NCI-H69 (cell line): ENCODE measurements at regions not wholly inside any gene's neighbourhood (a gene's known extent, or its start where the extent isn't known, plus 50 kb on each side); places are given as distances from the start of the nearest gene placed in this dataset.

Experiments
- DNase-seq: peaks from one replicate; lab custom pipeline; 2025; lab: John Stamatoyannopoulos, UW

GRCh38 chr20:60901831-60902230 lies 350.2 kb upstream of the CDH4 start:
- DNase-seq = no peak

GRCh38 chr20:60903325-60903971 lies 348.6 kb upstream of the CDH4 start:
- no peak for DNase-seq

- DNase-seq = no peak
Measured at GRCh38 chr20:60904730-60905129, 347.3 kb upstream of the CDH4 start.

GRCh38 chr20:60905919-60906318 lies 346.1 kb upstream of the CDH4 start:
- no peak for DNase-seq

GRCh38 chr20:60906555-60906954 lies 345.5 kb upstream of the CDH4 start:
- DNase-seq = no peak

- DNase-seq = no peak
Measured at GRCh38 chr20:60913298-60913697, 338.8 kb upstream of the CDH4 start.

- no peak for DNase-seq
Measured at GRCh38 chr20:60921022-60921622, 330.9 kb upstream of the CDH4 start.

- no peak for DNase-seq
Measured at GRCh38 chr20:60926831-60927230, 325.2 kb upstream of the CDH4 start.

GRCh38 chr20:60928341-60928740 lies 323.7 kb upstream of the CDH4 start:
- no peak for DNase-seq

- DNase-seq = no peak
Measured at GRCh38 chr20:60930023-60930790, 321.9 kb upstream of the CDH4 start.

- no peak for DNase-seq
Measured at GRCh38 chr20:60931696-60932095, 320.4 kb upstream of the CDH4 start.

- no peak for DNase-seq
Measured at GRCh38 chr20:60934724-60935123, 317.3 kb upstream of the CDH4 start.

- no peak for DNase-seq
Measured at GRCh38 chr20:60935971-60936370, 316.1 kb upstream of the CDH4 start.

- no peak for DNase-seq
Measured at GRCh38 chr20:60937585-60937984, 314.5 kb upstream of the CDH4 start.

GRCh38 chr20:60941379-60941778 lies 310.7 kb upstream of the CDH4 start:
- DNase-seq = no peak

- DNase-seq = no peak
Measured at GRCh38 chr20:60947819-60948218, 304.2 kb upstream of the CDH4 start.

GRCh38 chr20:60948224-60948623 lies 303.8 kb upstream of the CDH4 start:
- no peak for DNase-seq

GRCh38 chr20:60950561-60950960 lies 301.5 kb upstream of the CDH4 start:
- no peak for DNase-seq

GRCh38 chr20:60950974-60951373 lies 301.1 kb upstream of the CDH4 start:
- no peak for DNase-seq

- no peak for DNase-seq
Measured at GRCh38 chr20:60952861-60953260, 299.2 kb upstream of the CDH4 start.

- no peak for DNase-seq
Measured at GRCh38 chr20:60953321-60953720, 298.7 kb upstream of the CDH4 start.

GRCh38 chr20:60955706-60956105 lies 296.4 kb upstream of the CDH4 start:
- no peak for DNase-seq

- DNase-seq = no peak
Measured at GRCh38 chr20:60956194-60956593, 295.9 kb upstream of the CDH4 start.
